ENCODE measurements at regions not wholly inside any gene's neighbourhood (a gene's known extent, or its start where the extent isn't known, plus 50 kb on each side); places are given as distances from the start of the nearest gene placed in this dataset.

DNA sequence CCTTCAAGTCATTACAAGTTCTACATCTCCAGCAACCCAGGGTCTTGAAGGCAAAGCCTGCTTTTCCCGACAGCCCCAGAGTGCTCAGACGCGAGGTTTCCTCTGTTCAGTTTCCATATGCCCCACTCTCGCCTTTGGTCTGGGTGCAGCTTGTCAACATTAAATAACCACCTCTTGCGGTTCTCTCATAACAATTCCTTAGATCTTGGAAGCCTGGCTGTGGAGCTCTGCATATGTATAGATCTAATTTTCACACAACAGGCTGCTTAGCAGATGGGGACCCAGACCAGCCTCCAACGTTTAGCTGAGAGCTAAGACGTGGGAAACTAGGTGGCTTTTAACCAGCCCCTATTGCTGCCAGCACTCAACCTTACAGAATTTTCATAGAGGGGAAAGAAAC lies 295.5 kb downstream of the RPLP1 start:
- no peak for TF ChIP-seq CTCF (IDR thresholded peaks at IDR 0.05; ENCODE audit: borderline replicate concordance, insufficient read depth, low read depth, low read length)
- no peak overlapping the region for H3K4me3 ChIP-seq (ENCODE audit: low read depth, low read length)

DNA sequence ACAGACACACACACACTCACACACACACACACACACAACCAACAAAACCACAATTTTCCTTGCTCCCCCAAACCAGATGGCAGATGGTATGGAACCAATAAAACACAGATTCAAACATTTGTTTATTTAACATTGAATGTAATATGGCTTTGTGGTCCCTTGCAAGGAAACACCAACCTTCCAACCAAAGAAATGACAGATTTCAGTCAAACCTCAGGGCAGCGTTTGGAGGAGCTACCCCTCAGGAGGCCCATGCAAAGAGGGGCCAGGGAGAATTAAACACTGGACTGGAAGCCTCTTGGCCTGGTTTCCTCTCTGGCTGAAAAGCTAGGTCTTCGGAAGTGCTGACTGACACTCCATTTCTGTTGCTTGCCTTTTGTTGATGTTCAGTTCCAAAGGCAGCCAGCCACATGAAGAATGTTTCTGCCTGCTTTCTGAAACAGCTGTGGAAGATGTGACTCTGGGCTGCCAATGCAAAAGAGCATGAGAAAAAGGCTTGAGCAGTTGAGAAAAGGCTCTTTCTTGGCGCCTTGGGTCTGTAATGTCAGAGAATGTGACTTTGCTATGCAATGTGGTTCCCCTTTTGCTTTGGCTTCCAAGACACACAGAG lies 296.1 kb downstream of the RPLP1 start:
- H3K4me3 ChIP-seq (ENCODE audit: low read depth, low read length) = no peak overlapping the region
- TF ChIP-seq CTCF (IDR thresholded peaks at IDR 0.05; ENCODE audit: borderline replicate concordance, insufficient read depth, low read depth, low read length) = no peak

DNA sequence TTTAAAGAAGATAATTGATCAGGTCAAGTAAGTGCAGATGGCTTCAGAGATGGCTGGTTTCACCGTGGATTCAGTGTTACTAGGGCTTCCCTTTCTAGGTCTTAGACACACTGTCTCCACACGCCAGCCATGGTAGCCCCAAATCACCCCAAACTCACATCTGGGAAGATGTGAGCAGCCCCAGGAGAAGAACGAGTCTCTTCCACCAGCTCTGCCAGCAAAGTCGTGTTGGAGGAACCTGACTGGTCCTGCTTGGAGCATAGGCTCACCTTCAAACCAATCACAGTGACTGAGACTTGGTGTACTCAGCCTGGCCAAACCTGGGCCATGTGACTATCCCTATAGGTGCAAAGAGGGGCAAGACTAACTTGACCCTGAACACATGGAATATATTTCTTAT lies 296.7 kb downstream of the RPLP1 start:
- no peak overlapping the region for H3K4me3 ChIP-seq (ENCODE audit: low read depth, low read length)
- TF ChIP-seq CTCF (IDR thresholded peaks at IDR 0.05; ENCODE audit: borderline replicate concordance, insufficient read depth, low read depth, low read length) = no peak

DNA sequence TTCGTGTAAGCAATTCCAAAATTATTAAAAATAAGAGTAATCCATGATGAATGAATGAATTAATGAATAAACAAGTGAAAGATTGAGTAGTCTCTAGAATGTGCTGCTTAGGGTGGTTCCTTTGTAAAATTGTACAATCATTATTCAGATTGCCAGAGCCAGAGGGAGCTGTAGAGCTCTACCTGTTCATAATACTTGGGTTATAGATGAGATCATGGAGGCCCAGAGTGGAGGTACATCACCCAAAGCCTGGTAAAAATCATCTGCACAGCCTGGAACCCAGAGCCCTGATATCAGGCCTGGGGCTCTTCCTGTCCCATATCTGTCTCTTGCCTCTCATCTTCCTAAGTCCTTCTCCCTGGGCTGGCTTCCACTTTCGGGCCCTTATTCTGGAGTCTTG lies 297.2 kb downstream of the RPLP1 start:
- TF ChIP-seq CTCF (IDR thresholded peaks at IDR 0.05; ENCODE audit: borderline replicate concordance, insufficient read depth, low read depth, low read length) = no peak
- H3K4me3 ChIP-seq (ENCODE audit: low read depth, low read length) = no peak overlapping the region

DNA sequence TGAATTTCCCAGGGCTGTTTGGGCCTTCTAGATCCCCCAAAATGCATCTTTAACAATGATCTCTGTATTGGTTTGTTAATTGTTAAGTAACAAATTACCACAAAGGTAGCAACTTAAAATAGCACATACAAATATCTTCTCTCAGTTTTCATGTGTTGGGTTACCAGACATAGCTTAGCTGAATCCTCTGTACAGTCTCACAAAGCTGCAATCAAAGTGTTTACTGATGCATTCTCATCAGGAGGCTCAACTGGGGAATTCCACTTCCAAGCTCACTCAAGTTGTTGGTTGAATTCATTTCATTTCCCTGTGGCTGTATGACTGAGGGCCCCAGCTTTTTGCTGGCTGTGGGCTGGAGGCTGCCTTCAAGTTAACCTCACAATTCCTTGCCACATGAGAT lies 297.6 kb downstream of the RPLP1 start:
- no peak for TF ChIP-seq CTCF (IDR thresholded peaks at IDR 0.05; ENCODE audit: borderline replicate concordance, insufficient read depth, low read depth, low read length)
- no peak overlapping the region for H3K4me3 ChIP-seq (ENCODE audit: low read depth, low read length)

DNA sequence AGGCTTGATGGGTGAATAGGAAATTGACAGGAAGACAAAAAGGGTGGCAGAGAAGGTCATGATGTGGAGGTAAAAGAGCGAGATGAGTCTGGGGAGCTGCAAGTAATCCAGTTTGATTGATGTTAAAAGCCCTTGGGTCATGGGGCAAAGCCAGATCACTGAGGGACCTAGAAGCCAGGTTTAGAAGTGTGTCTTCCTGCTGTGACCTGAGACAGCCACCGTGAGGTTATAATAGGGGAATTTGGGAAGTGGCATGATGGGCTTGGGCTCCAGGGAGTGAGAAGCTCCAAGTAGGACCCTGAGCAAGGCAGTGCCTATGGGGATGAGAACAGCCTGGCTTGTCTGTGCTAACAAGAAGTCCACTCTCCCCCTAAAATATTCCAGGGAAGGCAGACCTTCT lies 298.5 kb downstream of the RPLP1 start:
- no peak for TF ChIP-seq CTCF (IDR thresholded peaks at IDR 0.05; ENCODE audit: borderline replicate concordance, insufficient read depth, low read depth, low read length)
- H3K4me3 ChIP-seq (ENCODE audit: low read depth, low read length) = no peak overlapping the region

DNA sequence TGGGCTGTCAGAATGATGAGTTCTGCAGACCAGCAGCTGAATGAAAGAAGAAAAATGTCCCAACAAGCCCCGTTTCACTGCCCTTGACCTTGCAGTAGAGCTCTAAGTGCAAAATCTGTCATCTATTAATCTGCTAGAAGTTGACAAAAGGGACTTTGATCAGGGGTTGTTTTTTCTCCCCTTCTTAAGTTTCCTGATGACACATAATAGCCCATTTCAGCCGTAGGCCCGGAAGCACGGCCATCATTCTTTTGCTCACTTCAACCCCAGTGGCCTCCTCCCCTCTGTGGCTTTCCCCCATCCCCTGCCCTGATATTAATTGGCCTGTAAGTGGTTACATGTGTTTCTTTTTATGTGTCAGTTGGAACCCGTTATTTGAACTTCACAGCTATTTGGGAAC lies 298.9 kb downstream of the RPLP1 start:
- TF ChIP-seq CTCF (IDR thresholded peaks at IDR 0.05; ENCODE audit: borderline replicate concordance, insufficient read depth, low read depth, low read length) = no peak
- no peak overlapping the region for H3K4me3 ChIP-seq (ENCODE audit: low read depth, low read length)
